ENCODE measurements at regions not wholly inside any gene's neighbourhood (a gene's known extent, or its start where the extent isn't known, plus 50 kb on each side); places are given as distances from the start of the nearest gene placed in this dataset.

DNA sequence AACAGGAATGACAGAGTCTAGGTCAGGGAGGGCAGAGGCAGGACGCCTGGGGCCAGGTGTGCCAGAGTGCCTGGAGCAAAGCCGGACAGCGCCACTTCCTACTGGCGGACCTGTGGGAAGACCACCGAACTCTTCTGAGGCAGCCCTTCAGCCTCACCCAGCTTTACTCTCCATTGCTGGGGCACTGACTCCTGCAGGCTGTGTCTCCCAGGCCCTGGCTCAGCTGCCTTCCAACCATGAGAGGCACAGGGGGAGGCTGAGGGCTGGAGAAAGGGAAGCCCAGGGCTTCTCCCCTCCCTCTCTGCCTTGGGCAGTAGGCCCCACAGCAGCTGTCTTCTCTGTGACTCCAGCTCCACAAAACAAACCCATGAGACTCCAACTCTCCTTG lies 139.6 kb upstream of the UNC5B start:
- no peak for DNase-seq

DNA sequence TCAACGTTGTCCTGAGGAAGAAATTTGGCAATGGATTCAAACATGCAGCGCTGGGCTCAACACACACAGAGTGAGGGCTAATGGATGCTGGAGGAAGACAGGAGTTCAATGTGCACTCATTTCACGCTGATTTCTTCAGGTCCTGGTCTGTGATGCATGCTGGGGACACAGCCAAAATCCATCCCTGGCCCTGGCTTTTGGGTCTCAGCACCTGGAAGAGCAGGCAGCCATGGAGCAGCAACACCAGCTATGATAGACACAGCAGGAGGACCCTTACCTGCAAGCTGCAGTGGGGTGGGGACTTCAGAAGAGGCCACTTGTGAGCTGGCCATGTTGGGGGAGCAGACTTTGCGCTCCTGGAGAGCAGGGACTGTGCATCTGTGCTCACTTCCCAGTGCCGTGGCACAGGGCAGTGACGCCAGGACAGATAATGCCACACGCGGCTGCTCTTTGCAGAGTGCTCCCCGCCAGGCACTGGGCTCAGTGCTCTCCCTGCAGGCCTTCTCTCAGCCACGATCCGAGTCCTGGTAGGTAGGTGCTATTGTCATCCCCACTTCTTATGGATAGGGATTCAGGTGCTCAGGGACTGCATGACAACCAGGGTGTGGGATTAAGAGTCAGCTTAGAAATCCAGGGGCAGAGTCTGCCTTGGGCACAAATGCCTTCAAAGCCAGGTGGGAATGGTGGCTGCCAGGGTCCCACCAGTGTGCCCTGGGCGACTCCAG lies 138.8 kb upstream of the UNC5B start:
- DNase-seq: no peak

DNA sequence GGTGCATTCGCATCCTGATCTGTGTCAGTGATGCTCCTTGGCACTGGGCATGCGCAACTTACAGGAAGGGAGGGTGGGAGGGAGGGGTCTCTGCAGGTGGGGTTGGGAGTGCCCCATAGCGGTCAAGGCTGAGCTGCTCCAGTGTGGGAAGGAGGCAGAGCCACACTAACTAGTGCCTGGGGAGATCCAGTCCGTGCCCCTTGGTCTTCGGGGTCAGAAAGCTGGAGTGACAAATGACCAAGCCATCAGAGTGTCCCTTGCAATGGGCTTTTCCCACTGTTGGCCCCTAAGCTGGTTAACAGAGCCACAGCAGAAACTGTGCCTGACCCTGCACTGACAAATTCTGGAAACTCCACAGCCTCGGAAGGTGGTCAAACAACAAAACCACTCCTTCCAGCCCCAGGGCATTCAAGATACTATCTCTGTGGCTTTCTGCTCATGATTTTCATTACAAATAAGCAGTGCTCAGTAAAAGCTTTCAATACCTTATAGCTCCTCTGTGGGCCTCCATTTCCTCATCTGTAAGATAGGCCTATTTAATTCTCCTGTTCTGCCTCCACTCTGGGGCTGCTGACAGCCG lies 138.1 kb upstream of the UNC5B start:
- no peak for DNase-seq

DNA sequence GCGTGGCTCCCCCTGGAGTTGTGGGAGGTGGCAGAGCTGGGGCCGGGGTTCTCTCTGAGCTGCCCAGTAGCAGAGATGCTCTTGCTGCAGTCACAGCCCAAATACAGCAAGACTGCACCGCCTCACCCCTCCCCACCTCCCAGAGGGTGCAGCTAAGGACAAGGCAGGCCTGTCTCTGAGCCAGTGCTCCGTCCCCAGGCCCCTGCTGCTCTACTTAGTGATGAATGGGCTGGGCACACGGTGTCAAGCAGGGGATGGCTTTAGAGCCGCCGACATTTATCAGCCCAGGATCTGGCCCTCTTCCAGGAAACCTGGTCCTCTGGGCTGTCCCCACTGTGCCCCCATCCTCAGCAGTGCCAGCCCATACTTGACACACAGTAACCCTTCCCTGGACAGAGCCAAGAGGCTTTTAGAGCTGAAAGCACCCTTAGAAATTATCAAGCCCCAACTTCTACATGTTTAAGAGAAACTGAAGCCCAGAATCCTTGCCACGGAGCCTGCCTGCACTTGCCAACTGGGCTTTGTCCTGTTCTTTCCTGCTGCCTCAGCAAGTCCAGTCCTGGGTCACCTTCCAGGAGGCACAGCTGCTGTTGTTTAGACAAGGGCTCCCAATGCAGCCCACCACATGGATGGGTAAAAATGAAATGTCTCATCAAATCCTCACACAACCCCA lies 137.1 kb upstream of the UNC5B start:
- DNase-seq: no peak

DNA sequence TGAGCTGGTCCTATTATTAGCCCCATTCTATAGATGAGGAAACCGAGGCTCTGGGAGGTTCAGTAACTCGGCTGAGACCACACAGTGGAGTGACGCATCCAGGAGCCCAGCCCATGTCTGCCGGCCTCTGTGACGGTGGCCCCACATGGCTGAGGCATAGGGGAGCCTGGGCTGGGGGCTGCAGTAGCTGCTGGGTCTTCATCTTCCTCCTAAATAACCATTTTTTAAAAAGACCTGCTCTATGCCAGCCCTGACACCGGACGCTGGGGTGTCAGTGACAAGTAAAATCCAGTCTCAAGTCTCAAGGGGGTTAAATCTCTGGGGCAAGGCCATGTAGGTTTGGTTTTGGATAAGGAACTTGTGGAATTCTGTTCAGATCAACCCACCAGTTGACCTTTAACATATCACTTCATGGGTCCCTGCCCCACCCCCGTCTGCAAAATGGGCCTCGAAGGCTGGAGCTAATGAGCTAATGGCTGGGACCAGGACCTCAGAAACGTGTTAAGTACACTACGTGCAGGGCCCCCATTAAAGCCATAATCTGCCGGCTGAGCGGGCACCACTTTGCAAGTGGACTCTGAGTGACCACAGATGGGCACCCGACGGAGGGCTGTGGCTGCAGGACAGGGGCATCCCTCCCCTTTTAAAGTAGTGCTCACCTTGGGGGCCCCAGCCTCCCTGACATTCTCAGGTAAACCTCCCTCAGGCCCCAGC lies 136.5 kb upstream of the UNC5B start:
- no peak for DNase-seq

DNA sequence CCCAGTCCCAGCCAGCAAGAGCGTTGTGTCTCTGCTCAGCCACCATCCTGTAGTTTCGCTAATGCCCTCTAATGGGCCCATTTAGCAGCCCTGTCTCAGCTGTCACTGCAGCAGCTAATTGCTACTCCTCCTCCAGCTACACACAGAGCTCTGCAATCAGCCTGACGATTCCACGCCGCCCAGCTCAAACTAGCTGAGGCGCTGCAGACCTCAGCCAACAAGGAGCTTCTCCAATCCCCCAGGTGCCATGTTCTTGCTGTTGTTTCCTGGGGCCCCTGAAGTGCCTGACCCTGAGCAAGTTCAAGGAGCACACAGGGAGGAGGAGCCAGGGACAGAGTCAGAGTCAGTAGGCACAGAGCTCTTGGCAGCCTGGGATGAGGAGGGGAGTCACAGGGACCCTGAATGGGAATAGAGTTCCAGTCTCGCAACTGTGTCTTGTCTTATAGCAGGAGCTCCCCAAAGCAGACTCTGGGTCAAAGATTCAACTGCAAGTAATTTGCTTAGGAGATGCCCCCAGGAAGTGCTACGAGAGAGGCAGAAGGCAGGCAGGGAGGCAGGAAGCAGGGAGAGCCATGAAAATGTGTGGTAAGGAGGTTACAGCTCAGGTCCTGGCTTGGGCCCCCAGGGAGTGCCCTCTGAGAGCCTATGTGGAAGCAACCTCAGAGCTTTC lies 135.8 kb upstream of the UNC5B start:
- no peak for DNase-seq

DNA sequence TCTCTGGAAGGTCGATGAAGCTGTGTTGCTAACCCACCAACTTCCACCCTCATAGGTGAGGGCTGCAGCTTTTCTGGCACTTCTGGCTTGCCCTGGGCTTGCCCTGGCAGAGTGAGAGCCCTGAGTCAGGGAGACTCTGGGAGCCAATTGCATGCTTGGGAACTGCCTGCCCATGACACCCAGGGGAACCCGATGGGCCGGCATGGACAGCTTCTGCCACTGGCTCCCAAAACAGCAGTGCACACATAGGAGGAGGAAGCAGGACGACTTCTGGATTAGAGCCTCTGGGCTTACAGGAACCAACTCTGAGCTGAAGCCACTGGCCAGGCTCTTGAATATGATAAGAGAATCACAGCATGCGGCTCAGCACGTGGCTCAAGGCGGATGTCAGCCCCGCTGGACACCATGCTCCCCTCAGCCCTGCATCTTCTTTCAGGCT lies 135.2 kb upstream of the UNC5B start:
- DNase-seq: no peak

DNA sequence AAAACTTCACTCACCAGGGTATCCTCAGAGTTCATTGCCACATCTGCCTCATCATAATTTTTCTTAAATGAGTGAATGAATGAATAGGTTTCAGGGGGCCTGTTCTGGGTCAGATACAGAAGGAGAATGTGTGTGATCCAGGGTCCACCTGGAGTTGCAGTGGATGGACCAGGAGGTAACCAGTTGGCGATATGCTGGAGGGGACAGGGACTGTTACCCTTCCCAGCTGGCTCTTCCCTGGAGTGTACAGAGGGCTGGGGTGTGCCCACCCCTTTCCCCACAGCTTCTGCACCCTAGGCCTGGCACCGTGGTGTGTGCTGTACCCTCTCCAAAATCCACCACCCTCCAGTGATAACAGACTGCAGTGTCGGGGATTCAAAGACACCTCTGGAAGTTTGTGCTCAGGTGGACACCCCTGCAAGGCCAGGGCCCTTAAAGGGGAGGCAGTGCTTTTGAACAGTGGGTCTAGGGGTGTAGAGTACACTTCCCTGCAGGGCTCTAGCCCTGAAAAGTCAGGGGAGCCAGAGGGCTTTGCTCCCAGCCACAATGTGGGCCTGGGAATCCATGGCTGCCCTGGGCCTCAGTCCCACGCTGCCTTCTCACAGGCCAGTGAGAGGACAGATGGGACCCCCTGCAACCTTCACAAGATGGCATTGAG lies 134.4 kb upstream of the UNC5B start:
- no peak for DNase-seq

DNA sequence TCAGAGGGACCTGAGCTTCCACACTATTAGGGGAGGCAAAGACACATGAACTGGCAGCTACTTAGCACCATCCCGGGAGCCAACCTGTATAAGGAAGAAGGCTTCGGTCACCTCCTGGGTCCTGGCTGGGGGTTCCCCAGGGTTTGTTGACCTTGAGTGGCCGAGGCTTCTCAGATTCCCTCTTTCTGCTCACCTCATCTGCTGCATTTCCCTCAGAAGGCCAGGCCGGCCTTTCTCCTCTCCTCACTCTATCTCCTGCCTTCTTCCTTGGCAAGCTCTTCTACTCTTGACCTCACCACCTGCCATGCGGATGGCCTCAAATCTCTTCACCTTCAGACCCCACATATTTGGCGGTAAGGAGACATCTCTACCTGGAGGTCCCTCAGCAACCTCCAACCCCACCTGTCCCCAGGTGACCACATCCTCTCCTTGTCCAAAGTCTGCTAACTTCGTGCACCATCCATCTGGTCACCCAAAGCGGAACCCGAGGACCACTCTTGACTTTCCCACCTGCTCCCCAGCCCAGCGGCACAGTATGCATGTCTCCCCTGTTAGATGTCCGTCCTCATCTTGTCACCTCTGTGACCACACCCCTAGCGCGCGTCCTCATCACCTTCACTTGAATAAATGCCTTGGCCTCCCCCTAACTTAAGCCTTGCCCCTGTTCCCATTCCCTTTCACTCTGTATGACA lies 133.8 kb upstream of the UNC5B start:
- DNase-seq: no peak

DNA sequence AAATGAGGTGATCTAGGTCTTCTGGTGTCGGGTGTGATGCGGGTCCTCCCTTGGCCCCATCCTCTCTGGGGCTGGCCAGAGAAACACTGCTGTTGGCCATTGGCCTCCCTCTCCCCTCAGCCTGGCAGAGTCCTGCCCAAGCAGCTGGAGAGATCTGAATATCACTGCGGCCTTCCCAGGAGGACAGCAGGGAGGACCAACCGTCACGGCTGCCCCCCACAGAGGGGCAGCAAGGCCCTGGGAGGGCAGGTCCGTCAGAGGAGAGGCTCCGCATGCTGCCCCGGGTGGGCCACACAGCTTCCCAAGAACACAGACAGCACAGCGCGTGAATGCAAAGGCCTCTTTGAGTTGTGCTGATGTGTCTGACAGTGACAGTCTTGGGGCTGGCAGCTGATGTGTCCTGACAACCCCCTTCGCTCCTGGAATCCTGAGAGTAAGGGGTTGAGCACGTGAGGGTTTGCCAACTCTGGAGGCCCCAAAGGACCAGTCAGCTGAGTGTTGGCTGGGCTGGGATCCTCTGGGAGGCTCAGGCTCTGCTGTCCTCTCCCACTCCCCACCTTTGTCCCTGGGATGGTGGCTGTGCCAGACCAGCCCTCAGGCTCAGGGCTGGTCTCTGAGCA lies 132.5 kb upstream of the UNC5B start:
- no peak for DNase-seq

DNA sequence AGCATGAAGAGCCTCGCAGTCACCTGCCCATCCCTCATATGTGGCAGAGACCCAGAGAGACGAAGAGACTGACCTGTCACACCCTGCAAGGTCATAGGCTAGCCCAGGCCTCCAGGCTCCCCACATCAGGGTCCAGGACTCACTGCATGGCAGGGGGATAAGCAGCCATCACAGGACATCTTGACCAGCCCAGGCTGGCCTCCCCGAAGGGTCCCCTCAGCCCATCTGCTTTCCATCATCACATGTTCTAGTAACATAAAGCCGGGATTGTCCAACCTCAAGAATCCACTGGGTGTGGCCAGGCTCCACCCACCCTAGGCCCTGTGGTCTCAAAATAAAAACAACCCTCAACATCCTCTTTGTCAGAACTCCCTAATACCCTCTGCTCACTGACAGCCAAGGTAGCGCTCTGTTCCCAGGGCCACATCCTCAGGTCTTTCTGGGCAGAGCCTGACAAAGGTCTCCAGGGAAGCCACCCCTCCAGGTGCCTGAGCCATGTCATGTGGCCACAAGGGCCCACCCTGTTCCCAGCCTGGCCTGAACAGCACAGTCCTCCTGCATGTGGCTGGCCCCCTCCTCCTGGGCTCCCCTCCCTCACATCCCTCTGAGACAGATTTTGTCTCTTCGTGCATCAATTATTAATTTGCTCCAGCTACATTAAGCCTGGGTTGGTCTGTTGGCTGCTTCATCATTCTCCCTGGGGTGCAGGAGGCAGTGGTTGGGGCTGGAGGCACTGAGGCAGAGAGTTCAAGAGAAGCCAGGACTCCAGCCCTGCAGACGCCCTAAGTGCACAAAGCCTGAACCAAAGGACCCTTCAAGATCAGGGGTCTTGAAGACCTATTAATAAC lies 131.8 kb upstream of the UNC5B start:
- no peak for DNase-seq

DNA sequence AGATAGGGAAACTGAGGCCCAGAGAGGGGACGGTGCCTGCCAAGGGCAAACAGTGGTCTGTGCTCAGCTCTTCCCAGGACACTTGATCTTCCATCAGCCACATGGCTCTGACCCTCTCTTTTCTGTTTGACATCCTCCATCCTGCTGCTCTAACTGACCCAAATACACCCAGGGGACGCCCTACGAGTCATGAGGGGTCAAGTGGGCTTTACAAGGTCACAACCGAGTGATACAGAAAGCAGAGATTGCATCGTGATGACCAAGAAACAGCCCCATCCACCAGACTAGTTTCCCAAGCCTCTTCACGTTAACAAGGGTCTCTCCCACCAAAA lies 131.2 kb upstream of the UNC5B start:
- DNase-seq: no peak

DNA sequence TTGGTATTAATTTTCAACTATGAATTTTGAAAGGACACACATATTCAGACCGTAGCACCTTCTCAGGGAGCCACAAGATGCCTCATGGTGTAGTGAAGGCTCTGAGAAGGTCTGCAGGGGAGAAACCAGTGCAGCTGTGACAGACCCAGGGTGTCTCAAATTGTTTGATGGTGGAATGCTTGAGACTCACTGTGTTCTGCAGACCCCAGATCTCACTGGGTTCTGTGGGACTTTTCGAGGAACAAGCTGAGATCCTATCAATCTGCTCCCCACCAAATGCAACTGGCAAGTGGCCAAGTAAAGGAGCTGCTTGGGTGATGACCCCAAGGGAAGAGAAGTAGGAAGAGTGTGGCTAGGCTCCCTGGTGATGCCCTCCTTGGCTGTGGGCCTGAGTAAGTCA lies 130.5 kb upstream of the UNC5B start:
- DNase-seq: no peak

DNA sequence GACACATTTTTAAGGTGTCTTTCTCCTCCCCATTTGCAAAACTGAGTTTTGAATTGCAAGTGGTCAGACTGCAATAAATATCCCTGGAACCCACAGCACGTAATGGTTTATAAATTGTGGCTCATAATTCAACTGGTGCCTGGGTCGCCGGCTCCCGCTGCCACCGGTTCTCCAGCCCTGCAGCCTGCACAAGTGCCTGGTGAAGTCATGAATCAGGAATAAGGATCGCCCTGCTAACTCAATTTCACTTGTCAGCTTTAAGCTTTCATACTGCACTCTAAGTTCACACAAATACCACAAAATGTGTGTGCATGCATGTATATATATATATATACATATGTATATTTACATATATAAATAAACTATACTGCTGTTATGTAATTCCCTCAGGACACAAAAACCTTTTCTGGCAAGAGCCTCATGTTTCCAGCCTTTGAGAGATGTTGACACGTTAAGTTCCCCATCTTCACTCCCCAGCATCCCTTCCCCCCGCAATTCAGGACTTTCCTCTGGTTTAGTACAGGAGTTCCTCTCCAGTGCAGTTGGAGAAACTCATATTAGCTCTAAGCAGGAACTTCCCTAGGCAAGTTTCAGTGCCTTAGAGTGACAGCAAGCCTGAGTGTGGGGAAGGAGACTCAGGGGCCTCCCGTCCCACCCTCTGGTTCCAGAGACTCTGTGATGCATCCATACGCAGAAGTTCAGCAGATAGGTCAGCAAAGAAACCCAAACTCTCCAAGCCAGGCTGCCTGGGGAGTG lies 129.2 kb upstream of the UNC5B start:
- no peak for DNase-seq

DNA sequence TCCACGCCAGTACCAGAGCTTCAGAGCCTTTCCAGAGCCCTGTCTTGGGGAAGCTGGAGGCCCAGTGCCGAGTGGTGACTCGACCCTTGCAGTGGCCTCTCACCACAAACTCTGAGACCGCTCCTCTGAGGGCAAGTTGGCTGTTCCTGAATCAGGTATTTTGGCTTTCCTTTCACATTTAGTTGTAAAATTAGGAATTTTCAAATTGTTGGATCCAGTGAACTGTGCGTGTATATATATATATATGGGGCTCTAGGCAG lies 128.7 kb upstream of the UNC5B start:
- DNase-seq: no peak

DNA sequence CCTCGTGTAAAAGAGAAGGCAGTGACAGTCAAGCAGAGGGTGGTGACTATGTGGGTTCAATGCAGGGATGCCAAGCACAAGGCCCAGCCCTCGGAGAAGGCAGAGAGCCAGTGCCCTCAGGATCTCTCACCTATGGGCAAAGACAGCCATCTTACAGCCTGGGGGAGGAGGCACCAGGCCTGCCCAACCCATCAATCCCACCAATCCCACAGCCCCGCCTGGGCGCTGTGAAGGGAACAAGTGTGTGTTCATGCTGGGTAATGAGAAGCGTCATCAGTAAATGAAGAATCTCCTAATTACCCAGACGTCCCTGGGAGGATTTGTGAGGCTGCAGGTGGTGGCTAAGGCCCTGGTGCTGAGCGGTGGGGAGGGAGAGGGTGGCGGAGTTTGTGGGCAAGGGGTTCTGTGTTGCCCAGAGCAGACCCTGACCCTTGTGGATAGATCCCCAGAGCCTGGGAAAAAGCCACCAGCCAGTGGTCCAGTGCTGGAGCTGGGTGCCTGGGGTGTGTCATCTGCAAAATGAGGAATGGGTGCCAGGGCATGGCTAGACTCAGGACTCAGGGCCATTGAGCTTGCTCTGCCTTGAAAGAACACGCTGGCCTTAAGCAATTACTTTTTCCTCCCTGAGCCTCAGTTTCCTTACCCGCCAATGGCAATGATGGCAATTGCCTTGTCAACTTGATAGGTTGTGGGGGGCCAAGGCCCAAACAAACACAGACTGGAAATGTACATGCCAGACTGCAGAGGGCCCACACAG lies 128.1 kb upstream of the UNC5B start:
- DNase-seq: no peak

DNA sequence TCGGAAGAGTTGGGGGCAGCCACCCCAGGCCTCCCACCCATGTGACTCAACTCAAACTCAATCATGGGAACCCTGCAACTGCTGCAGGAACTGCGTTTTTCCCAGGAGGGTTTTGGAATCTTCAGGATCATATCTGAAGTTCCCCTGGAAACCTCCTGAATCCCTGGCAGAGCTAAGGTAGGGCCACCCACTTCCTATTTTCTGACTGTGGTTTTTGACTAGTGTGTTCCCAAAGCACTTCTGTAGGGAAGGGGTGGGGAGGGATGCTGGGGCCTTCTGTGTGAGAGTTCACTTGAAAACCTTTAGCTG lies 127.6 kb upstream of the UNC5B start:
- DNase-seq: no peak

DNA sequence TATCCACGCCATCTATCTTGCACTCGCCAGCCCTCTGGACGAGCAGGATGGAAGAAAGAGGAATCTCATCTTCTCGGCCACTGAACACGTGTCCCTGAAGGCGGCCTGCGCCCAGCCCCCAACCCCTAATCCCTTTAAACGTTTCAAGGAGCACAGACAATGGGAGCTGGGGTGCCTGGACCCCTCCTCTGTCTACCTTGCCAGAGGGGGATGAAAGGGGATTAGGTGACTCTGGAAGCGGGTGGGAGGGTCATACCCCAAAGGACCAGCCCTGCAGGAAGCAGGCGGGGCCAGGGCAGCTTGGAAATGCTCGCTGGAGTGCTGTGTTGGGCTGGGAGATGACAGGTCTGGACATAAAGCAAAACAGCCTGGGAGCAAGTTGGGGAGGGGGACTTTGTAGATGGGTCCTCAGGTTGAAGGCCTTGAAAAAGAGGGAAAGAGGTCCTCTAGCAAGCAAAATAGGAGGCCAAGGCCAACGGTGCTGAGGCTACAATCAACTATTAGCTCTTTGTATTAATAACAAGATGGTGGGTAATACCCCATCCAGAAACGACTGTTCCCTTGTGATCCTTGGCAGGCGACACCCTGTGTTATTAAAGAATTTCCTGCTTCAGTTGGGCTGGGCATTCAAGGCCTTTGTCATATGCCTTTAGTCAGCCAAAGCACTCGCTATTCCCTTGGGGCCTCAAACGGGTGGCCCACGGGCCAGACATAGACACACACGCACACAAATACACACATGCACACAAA lies 126.5 kb upstream of the UNC5B start:
- DNase-seq: no peak
